ENCODE measurements at regions not wholly inside any gene's neighbourhood (a gene's known extent, or its start where the extent isn't known, plus 50 kb on each side); places are given as distances from the start of the nearest gene placed in this dataset.
"Not testable (repeated sequence)": the region's sequence is repeated elsewhere in the genome, so short reads cannot be mapped to it uniquely, and the experiment has no call there.

- no peak for ATAC-seq
- no peak for DNase-seq (ENCODE audit: low spot score)
- intact Hi-C loops (cut with DNase I), result no loop called here
These were observed 369.3 kb upstream of the VRK2 start for GRCh38 chr2:57677296-57677695.

DNA sequence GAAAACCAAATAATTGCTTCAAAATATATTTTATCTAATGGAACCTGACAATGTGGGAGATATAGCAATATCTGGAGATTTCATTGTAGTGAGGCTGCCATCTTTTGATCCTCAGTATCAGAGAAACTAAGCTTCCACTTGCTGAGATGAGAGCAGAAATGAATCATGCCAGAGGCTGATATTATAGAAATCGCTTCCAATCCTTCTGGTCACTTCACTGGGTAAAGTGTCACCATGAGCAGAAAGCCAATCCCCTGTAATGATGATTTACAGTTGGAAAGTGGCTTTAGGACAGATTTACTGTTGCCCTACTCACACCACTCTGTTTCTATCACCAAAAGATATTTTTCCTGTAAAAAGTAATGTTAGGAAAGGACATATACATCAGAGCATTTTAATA lies 365.0 kb upstream of the VRK2 start:
- no peak for ATAC-seq
- intact Hi-C loops (cut with DNase I), result no loop called here
- no peak for DNase-seq (ENCODE audit: low spot score)

DNA sequence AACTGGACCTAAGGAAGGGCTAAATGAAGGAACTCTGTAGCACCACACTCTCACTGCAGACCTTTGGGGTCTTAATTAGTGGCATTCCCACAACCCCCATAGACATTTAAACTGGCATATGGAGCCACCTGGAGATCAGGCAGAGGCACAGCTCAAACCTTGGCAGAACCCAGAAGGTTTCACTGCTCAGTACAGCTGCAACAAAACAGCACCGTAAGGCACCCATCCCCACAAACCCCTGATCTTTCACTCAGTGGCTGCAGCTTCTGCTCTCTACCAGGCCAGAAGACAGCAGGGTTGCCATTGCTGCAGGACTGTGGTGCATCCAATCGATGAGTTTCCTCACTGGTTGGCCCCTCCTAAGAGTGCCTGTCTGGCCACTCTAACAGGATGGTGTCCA lies 361.6 kb upstream of the VRK2 start:
- no peak for ATAC-seq
- intact Hi-C loops (cut with DNase I), result no loop called here
- no peak for DNase-seq (ENCODE audit: low spot score)

DNA sequence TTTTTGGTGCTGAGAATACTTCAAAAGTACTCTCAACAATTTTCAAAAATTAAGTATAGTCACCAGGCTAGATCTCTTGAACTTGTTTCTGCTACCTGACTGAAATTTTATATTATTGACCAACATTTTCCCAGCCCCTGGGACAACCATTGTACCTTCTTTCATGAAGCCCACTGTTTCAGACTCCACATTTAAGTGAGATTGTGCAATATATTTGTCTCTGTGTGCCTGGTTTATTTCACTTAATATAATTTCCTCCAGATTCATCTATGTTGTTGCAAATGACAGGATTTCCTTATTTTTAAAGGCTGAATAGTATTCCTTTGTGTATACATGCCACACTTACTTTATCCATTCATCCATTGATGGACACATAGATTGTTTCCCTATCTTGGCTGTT lies 354.2 kb upstream of the VRK2 start:
- DNase-seq (ENCODE audit: low spot score) (no peak), ATAC-seq (no peak)
- intact Hi-C loops (cut with DNase I), result no loop called here

DNA sequence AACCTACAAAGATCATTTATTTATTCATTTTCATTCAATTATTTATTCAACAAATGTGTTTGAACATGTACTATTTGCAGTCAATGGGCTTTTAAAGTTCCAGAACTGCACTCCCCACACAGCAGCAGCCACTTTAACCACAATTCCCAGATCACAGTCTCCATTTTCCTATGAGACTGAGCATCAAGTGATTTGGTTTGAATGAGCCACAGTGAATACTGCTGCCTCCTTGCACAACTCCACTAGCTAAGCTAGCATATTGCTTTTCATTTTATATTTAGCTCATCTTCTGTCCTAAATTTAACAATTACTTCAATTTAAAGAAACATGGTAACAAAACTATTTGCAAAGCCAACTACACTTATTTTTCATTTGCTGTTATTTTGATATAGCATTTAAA lies 353.4 kb upstream of the VRK2 start:
- no peak for ATAC-seq
- intact Hi-C loops (cut with DNase I), result no loop called here
- DNase-seq (ENCODE audit: low spot score), result no peak

- intact Hi-C loops (cut with DNase I), result no loop called here
- ATAC-seq (no peak), DNase-seq (ENCODE audit: low spot score) (no peak)
These were observed 352.6 kb upstream of the VRK2 start for GRCh38 chr2:57693965-57694364.

GRCh38 chr2:57696016-57696415 lies 350.6 kb upstream of the VRK2 start:
- no peak for DNase-seq (ENCODE audit: low spot score)
- intact Hi-C loops (cut with DNase I), result no loop called here
- no peak for ATAC-seq

DNA sequence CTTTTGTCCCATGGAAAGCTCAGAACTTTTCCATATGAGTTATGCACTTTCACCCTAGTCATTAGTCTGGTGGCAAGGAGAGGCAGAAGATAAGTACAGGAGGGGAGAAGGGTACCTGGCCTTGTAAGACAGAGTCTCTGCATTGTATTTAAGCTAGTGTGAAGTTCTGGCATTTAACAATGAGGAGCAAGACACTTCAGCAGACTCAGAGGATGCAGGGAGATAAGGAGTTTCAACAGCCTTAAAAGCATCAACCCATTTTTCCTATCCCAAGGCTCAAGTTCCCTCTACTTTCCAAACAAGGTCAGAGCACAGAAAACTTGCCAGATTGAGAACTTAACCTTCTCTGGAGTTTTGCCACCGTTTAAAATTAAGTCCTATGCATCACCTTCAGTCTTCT lies 348.2 kb upstream of the VRK2 start:
- intact Hi-C loops (cut with DNase I), result no loop called here
- ATAC-seq (no peak), DNase-seq (ENCODE audit: low spot score) (no peak)

- intact Hi-C loops (cut with DNase I), result no loop called here
- DNase-seq (ENCODE audit: low spot score) (no peak), ATAC-seq (no peak)
These were observed 347.6 kb upstream of the VRK2 start for GRCh38 chr2:57698935-57699449.

DNA sequence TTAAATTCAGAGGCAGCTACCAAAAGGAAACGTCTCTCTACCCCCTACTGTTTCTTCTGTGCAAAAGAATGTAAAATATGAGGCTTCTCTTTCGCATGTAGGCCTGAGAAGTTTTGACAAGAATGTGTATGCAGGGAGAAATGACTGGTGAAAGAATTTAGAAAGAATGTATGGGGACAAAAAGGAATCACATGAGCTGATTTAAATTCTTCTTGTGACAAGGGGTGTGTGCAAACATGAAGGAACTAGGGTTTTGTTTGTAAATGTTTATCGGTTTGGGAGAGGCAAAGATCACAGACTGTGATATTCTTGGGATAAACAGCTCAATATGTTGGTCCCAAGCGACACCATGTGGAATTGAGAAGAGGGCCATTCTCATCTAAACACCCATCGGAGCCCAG lies 345.2 kb upstream of the VRK2 start:
- no peak for DNase-seq (ENCODE audit: low spot score)
- intact Hi-C loops (cut with DNase I), result no loop called here
- no peak for ATAC-seq

- ATAC-seq (no peak), DNase-seq (ENCODE audit: low spot score) (no peak)
- intact Hi-C loops (cut with DNase I), result no loop called here
These were observed 343.2 kb upstream of the VRK2 start for GRCh38 chr2:57703407-57703806.

DNA sequence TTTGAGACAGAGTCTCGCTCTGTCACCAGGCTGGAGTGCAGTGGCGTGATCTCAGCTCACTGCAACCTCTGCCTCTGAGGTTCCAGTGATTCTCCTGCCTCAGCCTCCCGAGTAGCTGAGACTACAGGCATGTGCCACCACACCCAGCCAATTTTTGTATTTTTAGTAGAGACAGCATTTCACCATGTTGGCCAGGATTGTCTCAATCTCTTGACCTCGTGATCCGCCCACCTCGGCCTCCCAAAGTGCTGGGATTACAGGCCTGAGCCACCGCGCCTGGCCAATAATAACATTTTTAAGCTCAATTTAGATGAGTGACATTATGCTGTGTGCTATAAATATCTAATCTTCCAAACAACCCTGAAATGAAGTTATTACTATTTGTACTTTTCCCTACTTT lies 338.8 kb upstream of the VRK2 start:
- DNase-seq (ENCODE audit: low spot score); intact Hi-C loops (cut with DNase I); ATAC-seq: not testable (repeated sequence)

- intact Hi-C loops (cut with DNase I), result no loop called here
These were observed 334.6 kb upstream of the VRK2 start for GRCh38 chr2:57711991-57712390.

GRCh38 chr2:57720728-57721627 lies 325.6 kb upstream of the VRK2 start:
- DNase-seq (ENCODE audit: low spot score), result no peak
- intact Hi-C loops (cut with DNase I), result no loop called here
- ATAC-seq, result peak; percentile 84

More at GRCh38 chr2:57711991-57712390, 334.6 kb upstream of the VRK2 start:
- ATAC-seq (no peak), DNase-seq (ENCODE audit: low spot score) (no peak)

DNA sequence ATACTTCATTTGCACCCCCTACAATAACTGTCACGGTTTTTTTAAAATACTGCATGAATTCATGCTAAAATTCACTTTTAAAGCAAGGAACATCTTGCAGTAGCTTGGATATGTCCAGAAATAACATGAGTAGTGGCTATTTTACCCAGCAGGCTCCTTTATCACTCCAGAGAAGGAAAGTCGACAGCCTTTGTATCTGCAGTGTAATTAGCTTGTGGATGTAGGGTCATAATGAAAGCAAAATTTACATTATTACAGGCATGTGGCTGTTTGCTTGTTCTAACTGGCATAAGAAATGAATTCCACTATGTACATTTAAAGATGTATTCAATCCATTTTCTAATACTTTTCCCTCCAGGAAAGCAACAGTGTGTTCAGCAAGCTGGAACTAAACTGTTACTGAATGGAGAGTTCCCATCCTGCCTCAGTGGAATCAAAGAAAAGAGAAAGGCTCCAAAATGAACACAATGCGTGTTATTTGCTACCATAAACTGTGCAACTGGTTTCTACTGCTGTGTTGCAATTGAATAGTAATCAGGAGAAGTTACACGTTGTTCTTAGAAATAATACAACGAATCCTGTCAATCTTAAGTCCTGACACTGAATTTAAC lies 321.2 kb upstream of the VRK2 start:
- intact Hi-C loops (cut with DNase I), result no loop called here
- ATAC-seq, result no peak
- DNase-seq (ENCODE audit: low spot score), result no peak

DNA sequence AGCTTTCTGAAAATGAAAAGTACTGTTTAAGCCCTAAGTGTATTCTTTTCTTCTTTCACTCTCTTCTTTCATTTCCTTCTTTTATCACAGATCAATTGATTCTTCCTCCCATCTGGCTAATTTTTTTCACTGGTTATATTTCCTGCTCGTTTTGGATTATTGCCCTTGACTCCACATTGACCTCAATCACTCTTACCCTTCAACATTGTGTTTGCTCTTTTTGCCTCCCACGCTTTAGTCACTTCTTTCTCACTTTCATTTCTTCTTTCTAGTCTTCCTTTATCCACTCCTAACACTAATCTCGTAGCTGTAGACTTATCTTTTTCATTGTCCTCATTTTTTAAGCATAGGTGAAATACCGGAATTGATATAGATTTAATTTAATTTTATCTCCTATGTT lies 320.3 kb upstream of the VRK2 start:
- ATAC-seq, result no peak
- intact Hi-C loops (cut with DNase I), result no loop called here

GRCh38 chr2:57728691-57729090 lies 317.9 kb upstream of the VRK2 start:
- intact Hi-C loops (cut with DNase I), result no loop called here
- DNase-seq (ENCODE audit: low spot score) (no peak), ATAC-seq (no peak)

More for the DNA sequence above, 320.3 kb upstream of the VRK2 start:
- DNase-seq (ENCODE audit: low spot score), result no peak

DNA sequence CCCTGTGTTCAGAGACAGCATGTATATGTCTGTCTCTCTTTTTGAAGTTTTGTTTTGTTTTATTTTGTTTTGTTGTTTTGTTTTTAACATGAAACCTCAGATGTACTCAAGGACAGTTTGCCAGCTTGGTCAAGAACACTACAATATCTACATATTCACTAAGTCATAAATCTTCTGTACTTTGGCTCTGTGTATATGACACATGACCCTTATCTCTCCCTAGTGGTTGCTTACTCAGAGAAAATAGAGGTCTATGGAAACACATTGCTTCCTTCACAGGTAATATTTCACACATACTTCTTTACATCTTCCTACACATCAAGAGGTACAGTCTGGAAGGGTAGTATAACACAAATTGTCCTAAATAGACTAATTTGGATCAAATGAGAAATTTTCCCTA lies 312.6 kb upstream of the VRK2 start:
- intact Hi-C loops (cut with DNase I), result no loop called here
- ATAC-seq, result no peak

GRCh38 chr2:57740891-57741290 lies 305.7 kb upstream of the VRK2 start:
- intact Hi-C loops (cut with DNase I), result no loop called here
- DNase-seq (ENCODE audit: low spot score) (no peak), ATAC-seq (no peak)

More for the DNA sequence above, 312.6 kb upstream of the VRK2 start:
- no peak for DNase-seq (ENCODE audit: low spot score)

DNA sequence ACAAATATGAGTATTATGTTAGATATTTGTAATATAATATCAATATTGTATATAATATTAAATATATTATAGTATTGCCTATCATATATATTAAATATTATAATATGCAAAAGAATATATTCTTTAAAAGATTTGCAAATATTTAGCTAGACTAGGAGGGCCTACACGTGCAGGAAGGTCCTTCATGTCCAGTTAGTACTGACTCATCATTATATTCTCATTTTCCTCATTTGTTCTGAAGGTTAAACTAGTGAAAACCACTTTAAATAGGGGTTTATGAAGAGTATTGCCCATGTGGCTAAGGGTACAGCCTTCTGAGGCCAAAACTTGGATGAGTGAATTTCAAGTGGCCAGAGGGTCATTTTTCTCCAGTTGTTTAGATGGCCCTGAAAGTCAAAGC lies 293.0 kb upstream of the VRK2 start:
- ATAC-seq, result no peak
- no peak for DNase-seq (ENCODE audit: low spot score)
- intact Hi-C loops (cut with DNase I), result no loop called here

Data from sciatic nerve (tissue), 2 donors.